ENCODE measurements at regions not wholly inside any gene's neighbourhood (a gene's known extent, or its start where the extent isn't known, plus 50 kb on each side); places are given as distances from the start of the nearest gene placed in this dataset.

- no peak overlapping the region for H3K4me3 ChIP-seq (ENCODE audit: low read depth, low read length)
- TF ChIP-seq, protein P1, sequence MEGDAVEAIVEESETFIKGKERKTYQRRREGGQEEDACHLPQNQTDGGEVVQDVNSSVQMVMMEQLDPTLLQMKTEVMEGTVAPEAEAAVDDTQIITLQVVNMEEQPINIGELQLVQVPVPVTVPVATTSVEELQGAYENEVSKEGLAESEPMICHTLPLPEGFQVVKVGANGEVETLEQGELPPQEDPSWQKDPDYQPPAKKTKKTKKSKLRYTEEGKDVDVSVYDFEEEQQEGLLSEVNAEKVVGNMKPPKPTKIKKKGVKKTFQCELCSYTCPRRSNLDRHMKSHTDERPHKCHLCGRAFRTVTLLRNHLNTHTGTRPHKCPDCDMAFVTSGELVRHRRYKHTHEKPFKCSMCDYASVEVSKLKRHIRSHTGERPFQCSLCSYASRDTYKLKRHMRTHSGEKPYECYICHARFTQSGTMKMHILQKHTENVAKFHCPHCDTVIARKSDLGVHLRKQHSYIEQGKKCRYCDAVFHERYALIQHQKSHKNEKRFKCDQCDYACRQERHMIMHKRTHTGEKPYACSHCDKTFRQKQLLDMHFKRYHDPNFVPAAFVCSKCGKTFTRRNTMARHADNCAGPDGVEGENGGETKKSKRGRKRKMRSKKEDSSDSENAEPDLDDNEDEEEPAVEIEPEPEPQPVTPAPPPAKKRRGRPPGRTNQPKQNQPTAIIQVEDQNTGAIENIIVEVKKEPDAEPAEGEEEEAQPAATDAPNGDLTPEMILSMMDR (IDR thresholded peaks at IDR 0.05; ENCODE audit: borderline replicate concordance, insufficient read depth, low read depth, low read length): no peak
Observed at GRCh38 chr7:116142850-116143249, 67.5 kb upstream of the TES start.

GRCh38 chr7:116145245-116145852, 65.0 kb upstream of the TES start:
- TF ChIP-seq, protein P1 (IDR thresholded peaks at IDR 0.05; ENCODE audit: borderline replicate concordance, insufficient read depth, low read depth, low read length): no peak
- no peak overlapping the region for H3K4me3 ChIP-seq (ENCODE audit: low read depth, low read length)

DNA sequence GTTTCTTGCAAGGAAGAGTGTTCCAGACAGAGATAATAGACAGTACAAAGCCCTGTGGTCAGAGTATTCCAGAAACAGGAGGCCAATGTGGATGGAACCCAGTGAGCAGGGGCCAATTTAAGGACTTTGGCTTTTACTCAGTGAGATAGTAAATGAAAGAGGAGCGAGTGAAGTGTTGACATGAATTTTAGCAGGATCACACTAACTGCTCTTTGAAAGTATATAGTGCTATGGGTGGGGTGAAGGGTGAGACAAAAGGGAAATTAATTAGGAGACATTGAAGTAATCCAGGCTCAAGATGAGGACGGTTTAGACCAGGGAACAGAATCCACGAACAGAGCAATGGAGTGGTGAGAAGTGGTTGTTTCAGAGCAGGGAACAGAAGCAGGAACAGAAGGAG, 62.2 kb upstream of the TES start:
- no peak overlapping the region for H3K4me3 ChIP-seq (ENCODE audit: low read depth, low read length)

DNA sequence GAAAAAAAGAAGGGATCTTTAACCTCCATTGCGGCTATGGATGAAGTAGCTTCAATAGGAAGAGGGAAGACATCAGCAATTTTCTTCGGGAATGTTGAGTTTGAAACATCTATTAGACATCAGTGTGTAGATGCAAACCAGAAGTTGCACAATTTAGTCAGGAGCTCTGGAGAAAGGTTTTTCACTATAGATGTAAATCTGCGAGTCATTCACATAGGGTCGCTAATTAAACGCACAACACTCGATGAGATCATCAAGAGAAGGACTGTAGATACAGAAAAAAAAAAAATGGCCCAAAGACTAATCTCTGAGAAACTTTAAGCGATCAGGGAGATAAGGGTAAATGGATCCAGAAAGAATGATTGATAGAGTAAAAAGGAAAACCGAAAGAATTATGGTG, 61.7 kb upstream of the TES start:
- TF ChIP-seq, protein P1 (IDR thresholded peaks at IDR 0.05; ENCODE audit: borderline replicate concordance, insufficient read depth, low read depth, low read length): no peak
- no peak overlapping the region for H3K4me3 ChIP-seq (ENCODE audit: low read depth, low read length)

More for the DNA sequence above, 62.2 kb upstream of the TES start:
- TF ChIP-seq, protein P1 (IDR thresholded peaks at IDR 0.05; ENCODE audit: borderline replicate concordance, insufficient read depth, low read depth, low read length): no peak

DNA sequence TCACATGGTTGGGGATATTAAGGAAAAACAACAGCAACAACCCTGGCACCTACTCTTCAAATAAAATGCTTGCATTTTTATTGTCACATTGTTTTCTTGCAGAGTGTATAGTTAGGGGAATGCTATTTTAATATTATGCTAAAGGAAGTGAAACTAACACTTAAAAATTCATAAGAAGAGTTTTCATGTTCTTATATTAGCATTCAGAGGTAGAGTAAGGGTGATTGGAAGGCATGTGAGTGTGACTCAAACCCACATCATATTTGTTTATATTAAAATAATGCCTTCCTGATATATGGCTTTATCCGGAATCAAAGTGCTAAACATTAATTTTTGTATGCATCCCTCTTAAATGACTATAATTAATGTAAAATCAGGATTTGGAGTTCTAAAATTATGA, 59.8 kb upstream of the TES start:
- TF ChIP-seq, protein P1 (IDR thresholded peaks at IDR 0.05; ENCODE audit: borderline replicate concordance, insufficient read depth, low read depth, low read length): no peak
- no peak overlapping the region for H3K4me3 ChIP-seq (ENCODE audit: low read depth, low read length)

GRCh38 chr7:116152276-116152675, 58.1 kb upstream of the TES start:
- TF ChIP-seq, protein P1 (IDR thresholded peaks at IDR 0.05; ENCODE audit: borderline replicate concordance, insufficient read depth, low read depth, low read length): no peak
- no peak overlapping the region for H3K4me3 ChIP-seq (ENCODE audit: low read depth, low read length)

DNA sequence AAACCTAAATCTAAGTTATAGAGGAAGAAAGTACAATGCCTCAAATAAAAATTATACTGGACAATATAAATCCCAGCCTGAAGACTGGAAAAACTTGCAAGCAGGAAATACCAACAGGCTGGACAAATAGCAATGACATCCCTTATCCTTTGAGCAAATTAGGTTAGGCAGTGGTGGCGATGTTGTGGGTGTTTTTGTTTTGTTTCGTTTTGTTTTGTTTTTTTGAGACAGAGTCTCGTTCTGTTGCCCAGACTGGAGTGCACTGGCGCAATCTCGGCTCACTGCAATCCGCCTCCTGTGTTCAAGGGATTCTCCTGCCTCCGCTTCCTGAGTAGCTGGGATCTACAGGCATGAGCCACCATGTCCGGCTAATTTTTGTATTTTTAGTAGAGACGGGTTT, 57.3 kb upstream of the TES start:
- no peak overlapping the region for H3K4me3 ChIP-seq (ENCODE audit: low read depth, low read length)
- TF ChIP-seq, protein P1 (IDR thresholded peaks at IDR 0.05; ENCODE audit: borderline replicate concordance, insufficient read depth, low read depth, low read length): no peak

Measured in GM12875 (cell line).